ENCODE measurements at regions not wholly inside any gene's neighbourhood (a gene's known extent, or its start where the extent isn't known, plus 50 kb on each side); places are given as distances from the start of the nearest gene placed in this dataset.

GRCh38 chr6:4574007-4574406 lies 202.2 kb upstream of the CDYL start:
- ATAC-seq (ENCODE audit: low FRiP score) (no peak), DNase-seq (no peak)
- no peaks in the 10 kb centered on the region for H3K27me3 ChIP-seq (ENCODE audit: control insufficient read depth in 1 of 2, insufficient read depth in 2 of 2, low read length in 1 of 2)
- H3K4me3 ChIP-seq (ENCODE audit: low read length in 2 of 2): no peak overlapping the region
- H3K4me1 ChIP-seq (ENCODE audit: control insufficient read depth in 1 of 2, insufficient read depth in 2 of 2, low read length in 2 of 2): peaks cover 0 to 3% of the 10 kb centered on the region in 2 donors
- WGBS, 2 donors: 54 to 69% methylated on average over 2 of the region's 2 CpGs
- no peaks in the 10 kb centered on the region for H3K36me3 ChIP-seq (ENCODE audit: control insufficient read depth in 1 of 2, insufficient read depth in 2 of 2, low read length in 1 of 2)
- peaks cover 1% of the 10 kb centered on the region for H3K9me3 ChIP-seq (ENCODE audit: control insufficient read depth, low read length)
- no peak overlapping the region for H3K27ac ChIP-seq (ENCODE audit: low read depth in 1 of 2, low read length in 2 of 2)
- intact Hi-C loops (cut with DNase I): no loop called here

- Histone ChIP-seq H3K27me3 (ENCODE audit: control insufficient read depth in 1 of 2, insufficient read depth in 2 of 2, low read length in 1 of 2) (no peaks in the 10 kb centered on the region), H3K27ac (ENCODE audit: low read depth in 1 of 2, low read length in 2 of 2) (no peak overlapping the region), H3K4me1 (ENCODE audit: control insufficient read depth in 1 of 2, insufficient read depth in 2 of 2, low read length in 2 of 2) (no peaks in the 10 kb centered on the region), H3K4me3 (ENCODE audit: low read length in 2 of 2) (no peak overlapping the region), H3K9me3 (ENCODE audit: control insufficient read depth, low read length) (no peaks in the 10 kb centered on the region), H3K36me3 (ENCODE audit: control insufficient read depth in 1 of 2, insufficient read depth in 2 of 2, low read length in 1 of 2) (no peaks in the 10 kb centered on the region)
- intact Hi-C loops (cut with DNase I): no loop called here
- WGBS, 2 donors: 95 to 97% methylated on average over 2 of the region's 2 CpGs
- ATAC-seq (ENCODE audit: low FRiP score): no peak
- DNase-seq: no peak
These were observed 205.2 kb upstream of the CDYL start for GRCh38 chr6:4571011-4571410.

GRCh38 chr6:4568138-4568537 lies 208.1 kb upstream of the CDYL start:
- Histone ChIP-seq H3K4me3 (ENCODE audit: low read length in 2 of 2) (no peak overlapping the region), H3K36me3 (ENCODE audit: control insufficient read depth in 1 of 2, insufficient read depth in 2 of 2, low read length in 1 of 2) (no peaks in the 10 kb centered on the region), H3K4me1 (ENCODE audit: control insufficient read depth in 1 of 2, insufficient read depth in 2 of 2, low read length in 2 of 2) (no peaks in the 10 kb centered on the region), H3K27me3 (ENCODE audit: control insufficient read depth in 1 of 2, insufficient read depth in 2 of 2, low read length in 1 of 2) (no peaks in the 10 kb centered on the region), H3K27ac (ENCODE audit: low read depth in 1 of 2, low read length in 2 of 2) (no peak overlapping the region), H3K9me3 (ENCODE audit: control insufficient read depth, low read length) (no peaks in the 10 kb centered on the region)
- WGBS, 2 donors: 48 to 73% methylated on average over 5 of the region's 5 CpGs
- no peak for DNase-seq
- ATAC-seq (ENCODE audit: low FRiP score): no peak
- intact Hi-C loops (cut with DNase I): no loop called here

DNA sequence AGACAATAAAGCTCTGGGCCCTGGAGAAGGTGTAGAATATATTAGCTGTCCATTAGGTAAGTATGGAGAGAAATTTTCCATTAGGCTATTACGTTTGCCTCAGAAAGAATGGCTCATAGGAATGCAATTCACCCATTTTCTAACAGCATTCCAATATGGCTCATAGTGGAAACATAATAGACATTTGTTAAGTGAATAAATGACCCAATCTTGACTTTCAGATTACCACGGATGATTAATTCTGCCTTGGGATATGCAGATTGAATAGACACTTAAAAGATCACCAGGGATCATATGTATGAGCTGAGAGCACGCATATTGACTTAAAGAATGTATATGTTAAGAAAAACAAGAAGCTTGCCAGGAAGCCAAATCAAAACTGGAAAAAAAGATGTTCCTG lies 209.1 kb upstream of the CDYL start:
- H3K9me3 ChIP-seq (ENCODE audit: control insufficient read depth, low read length): no peaks in the 10 kb centered on the region
- DNase-seq: no peak
- ATAC-seq (ENCODE audit: low FRiP score): no peak
- no peaks in the 10 kb centered on the region for H3K27me3 ChIP-seq (ENCODE audit: control insufficient read depth in 1 of 2, insufficient read depth in 2 of 2, low read length in 1 of 2)
- no peaks in the 10 kb centered on the region for H3K4me1 ChIP-seq (ENCODE audit: control insufficient read depth in 1 of 2, insufficient read depth in 2 of 2, low read length in 2 of 2)
- H3K27ac ChIP-seq (ENCODE audit: low read depth in 1 of 2, low read length in 2 of 2): no peak overlapping the region
- no peak overlapping the region for H3K4me3 ChIP-seq (ENCODE audit: low read length in 2 of 2)
- 74% methylated on average over 3 of the region's 3 CpGs for WGBS, 2 donors
- no peaks in the 10 kb centered on the region for H3K36me3 ChIP-seq (ENCODE audit: control insufficient read depth in 1 of 2, insufficient read depth in 2 of 2, low read length in 1 of 2)
- intact Hi-C loops (cut with DNase I): no loop called here

DNA sequence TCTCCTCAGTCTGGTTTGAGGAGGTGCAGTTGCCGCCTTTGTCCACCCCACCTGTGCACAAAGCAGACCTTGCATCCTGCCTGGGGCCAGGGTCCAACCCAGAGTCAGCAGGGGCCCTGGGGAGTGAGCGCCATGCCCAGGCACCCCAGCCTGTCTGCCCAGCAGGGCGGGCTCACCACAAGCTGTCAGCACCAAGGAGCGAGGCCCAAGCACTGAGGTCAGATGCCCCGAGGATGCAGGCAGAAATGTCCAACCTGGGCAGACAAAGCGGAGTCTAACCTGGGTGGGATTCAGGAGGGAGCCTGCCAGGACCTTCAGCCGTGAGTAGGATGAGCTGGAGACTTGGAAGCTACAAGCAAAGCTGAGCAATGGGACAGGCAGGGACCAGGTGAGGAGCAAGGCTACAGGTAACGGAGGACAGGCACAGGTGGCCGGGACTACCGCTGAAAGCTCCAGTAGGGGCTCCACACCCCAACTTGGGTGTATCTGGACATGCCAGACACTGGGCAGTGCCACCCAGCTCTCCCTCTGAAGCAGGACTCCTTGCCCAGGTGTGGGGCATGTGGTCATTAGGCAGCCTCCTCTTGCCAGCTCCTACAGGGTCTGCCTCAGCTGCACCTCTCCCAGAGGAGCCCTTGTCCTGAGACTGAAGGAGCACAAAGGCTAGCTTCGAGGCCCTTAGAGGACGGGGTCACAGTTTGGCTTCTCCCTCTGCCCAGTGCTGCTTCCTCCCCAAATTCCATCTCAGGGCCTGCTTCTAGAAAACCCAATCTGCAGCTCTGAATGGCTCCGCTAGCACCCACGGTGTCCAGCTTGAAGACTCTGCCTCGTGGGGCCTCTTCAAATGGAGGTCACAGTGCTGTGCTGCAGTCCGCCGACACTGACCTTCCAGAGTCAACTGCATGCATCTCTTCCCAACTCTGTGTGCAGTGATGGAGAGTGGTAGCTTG lies 210.6 kb upstream of the CDYL start:
- Histone ChIP-seq H3K4me3 (ENCODE audit: low read length in 2 of 2) (no peak overlapping the region), H3K27ac (ENCODE audit: low read depth in 1 of 2, low read length in 2 of 2) (no peak overlapping the region), H3K4me1 (ENCODE audit: control insufficient read depth in 1 of 2, insufficient read depth in 2 of 2, low read length in 2 of 2) (no peaks in the 10 kb centered on the region), H3K27me3 (ENCODE audit: control insufficient read depth in 1 of 2, insufficient read depth in 2 of 2, low read length in 1 of 2) (no peaks in the 10 kb centered on the region), H3K36me3 (ENCODE audit: control insufficient read depth in 1 of 2, insufficient read depth in 2 of 2, low read length in 1 of 2) (no peaks in the 10 kb centered on the region), H3K9me3 (ENCODE audit: control insufficient read depth, low read length) (no peaks in the 10 kb centered on the region)
- ATAC-seq (ENCODE audit: low FRiP score) (peak; percentile 20), DNase-seq (no peak)
- intact Hi-C loops (cut with DNase I): no loop called here
- 95 to 98% methylated on average over 17 of the region's 17 CpGs for WGBS, 2 donors

DNA sequence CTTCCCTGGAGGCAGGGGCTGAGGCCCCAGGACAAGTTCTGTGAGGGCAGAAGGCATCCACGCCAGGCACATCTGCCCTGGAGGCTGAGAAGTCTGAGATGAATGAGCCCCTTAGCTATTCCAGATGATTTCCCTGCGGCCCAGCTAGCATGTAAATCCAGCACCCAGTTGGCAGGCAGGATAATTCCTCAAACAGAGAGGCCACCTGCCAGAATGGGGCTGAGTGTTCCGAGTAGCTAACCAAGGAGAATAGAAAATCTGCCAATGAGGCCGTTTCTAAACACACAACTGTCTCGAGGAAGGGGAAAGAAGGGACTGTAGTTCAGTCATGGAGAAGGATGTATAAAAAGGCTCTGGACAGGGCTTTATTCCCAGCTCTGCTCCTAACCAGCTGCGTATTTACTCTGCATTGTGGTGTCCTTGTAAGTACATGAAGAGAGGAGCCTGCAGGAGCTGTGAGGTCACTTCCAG lies 211.4 kb upstream of the CDYL start:
- Histone ChIP-seq H3K4me3 (ENCODE audit: low read length in 2 of 2) (no peak overlapping the region), H3K36me3 (ENCODE audit: control insufficient read depth in 1 of 2, insufficient read depth in 2 of 2, low read length in 1 of 2) (no peaks in the 10 kb centered on the region), H3K4me1 (ENCODE audit: control insufficient read depth in 1 of 2, insufficient read depth in 2 of 2, low read length in 2 of 2) (no peaks in the 10 kb centered on the region), H3K27me3 (ENCODE audit: control insufficient read depth in 1 of 2, insufficient read depth in 2 of 2, low read length in 1 of 2) (no peaks in the 10 kb centered on the region), H3K27ac (ENCODE audit: low read depth in 1 of 2, low read length in 2 of 2) (no peak overlapping the region), H3K9me3 (ENCODE audit: control insufficient read depth, low read length) (no peaks in the 10 kb centered on the region)
- WGBS, 2 donors: 18 to 22% methylated on average over 6 of the region's 6 CpGs
- ATAC-seq (ENCODE audit: low FRiP score) (no peak), DNase-seq (no peak)
- intact Hi-C loops (cut with DNase I): no loop called here

DNA sequence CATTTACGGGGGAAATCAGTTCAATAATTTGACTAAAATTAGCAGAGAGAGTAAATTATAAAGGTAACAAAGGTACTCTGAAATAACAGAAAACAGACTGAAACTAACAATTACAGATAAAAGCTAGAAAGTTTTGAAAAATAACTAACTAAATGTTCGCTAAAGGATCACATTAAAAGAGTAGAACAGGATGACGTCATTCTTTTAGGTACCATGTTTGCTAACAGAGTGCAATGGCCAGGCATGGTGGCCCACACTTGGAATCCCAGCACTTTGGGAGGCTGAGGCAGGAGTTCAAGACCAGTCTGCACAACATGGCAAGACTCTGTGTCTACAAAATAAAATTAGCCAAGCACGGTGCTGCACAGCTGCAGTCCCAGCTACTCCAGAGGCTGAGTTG lies 212.3 kb upstream of the CDYL start:
- intact Hi-C loops (cut with DNase I): no loop called here
- 95 to 99% methylated on average over 4 of the region's 4 CpGs for WGBS, 2 donors
- no peaks in the 10 kb centered on the region for H3K9me3 ChIP-seq (ENCODE audit: control insufficient read depth, low read length)
- no peak overlapping the region for H3K4me3 ChIP-seq (ENCODE audit: low read length in 2 of 2)
- no peak overlapping the region for H3K27ac ChIP-seq (ENCODE audit: low read depth in 1 of 2, low read length in 2 of 2)
- no peaks in the 10 kb centered on the region for H3K4me1 ChIP-seq (ENCODE audit: control insufficient read depth in 1 of 2, insufficient read depth in 2 of 2, low read length in 2 of 2)
- ATAC-seq (ENCODE audit: low FRiP score) (no peak), DNase-seq (no peak)
- H3K27me3 ChIP-seq (ENCODE audit: control insufficient read depth in 1 of 2, insufficient read depth in 2 of 2, low read length in 1 of 2): no peaks in the 10 kb centered on the region
- H3K36me3 ChIP-seq (ENCODE audit: control insufficient read depth in 1 of 2, insufficient read depth in 2 of 2, low read length in 1 of 2): no peaks in the 10 kb centered on the region

DNA sequence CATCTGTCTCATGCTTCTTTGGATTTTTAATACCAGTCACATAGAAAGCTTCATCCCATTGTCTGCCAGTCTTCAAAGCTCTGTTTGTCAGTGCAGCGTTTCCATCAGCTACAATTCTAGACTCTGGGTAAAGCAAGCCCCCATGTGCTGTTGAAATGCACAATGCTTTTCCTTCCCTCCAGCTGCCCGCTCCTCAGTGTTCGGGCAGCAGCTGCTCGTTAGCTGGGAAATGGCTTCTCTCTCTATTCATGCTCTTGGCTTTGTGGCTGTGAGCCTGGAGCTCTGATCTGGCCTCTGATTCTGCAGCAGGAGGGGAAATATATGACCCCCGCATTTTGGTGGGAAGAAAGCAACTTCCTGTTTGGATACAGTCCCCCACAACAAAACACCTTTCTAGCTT lies 213.0 kb upstream of the CDYL start:
- H3K36me3 ChIP-seq (ENCODE audit: control insufficient read depth in 1 of 2, insufficient read depth in 2 of 2, low read length in 1 of 2): no peaks in the 10 kb centered on the region
- H3K9me3 ChIP-seq (ENCODE audit: control insufficient read depth, low read length): no peaks in the 10 kb centered on the region
- no peak overlapping the region for H3K27ac ChIP-seq (ENCODE audit: low read depth in 1 of 2, low read length in 2 of 2)
- no peak for DNase-seq
- intact Hi-C loops (cut with DNase I): no loop called here
- 95 to 98% methylated on average over 5 of the region's 5 CpGs for WGBS, 2 donors
- H3K27me3 ChIP-seq (ENCODE audit: control insufficient read depth in 1 of 2, insufficient read depth in 2 of 2, low read length in 1 of 2): no peaks in the 10 kb centered on the region
- no peaks in the 10 kb centered on the region for H3K4me1 ChIP-seq (ENCODE audit: control insufficient read depth in 1 of 2, insufficient read depth in 2 of 2, low read length in 2 of 2)
- H3K4me3 ChIP-seq (ENCODE audit: low read length in 2 of 2): no peak overlapping the region
- no peak for ATAC-seq (ENCODE audit: low FRiP score)

DNA sequence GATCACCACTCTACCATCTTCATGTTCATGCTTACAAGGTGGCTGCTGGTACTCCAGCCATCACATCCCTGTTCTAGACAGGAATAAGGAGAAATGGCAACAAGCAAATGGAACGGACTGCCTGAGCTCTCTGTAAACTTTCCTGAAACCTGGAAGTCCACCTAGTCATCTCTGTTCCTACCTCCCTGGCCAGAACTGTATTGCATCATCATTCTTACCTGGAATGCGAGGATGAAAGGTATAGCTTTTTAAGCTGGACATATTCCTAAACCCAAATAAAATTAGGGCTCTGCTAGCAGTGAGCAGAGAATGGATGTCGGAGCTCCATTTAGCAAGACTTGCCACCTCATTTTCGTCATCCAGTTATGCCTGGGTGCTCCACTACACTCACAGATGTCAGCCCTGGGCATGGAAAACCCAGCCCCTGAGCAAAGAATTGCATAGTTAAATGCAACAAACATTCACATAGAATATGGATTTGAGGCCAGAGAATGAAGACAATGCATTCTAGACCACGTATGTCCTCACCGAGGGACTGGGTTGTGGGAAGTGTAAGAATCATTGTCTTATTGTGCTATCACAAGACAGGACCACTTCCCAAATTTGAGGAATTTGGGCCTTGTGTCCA lies 214.3 kb upstream of the CDYL start:
- Histone ChIP-seq H3K36me3 (ENCODE audit: control insufficient read depth in 1 of 2, insufficient read depth in 2 of 2, low read length in 1 of 2) (no peaks in the 10 kb centered on the region), H3K27me3 (ENCODE audit: control insufficient read depth in 1 of 2, insufficient read depth in 2 of 2, low read length in 1 of 2) (no peaks in the 10 kb centered on the region), H3K4me3 (ENCODE audit: low read length in 2 of 2) (no peak overlapping the region), H3K27ac (ENCODE audit: low read depth in 1 of 2, low read length in 2 of 2) (no peak overlapping the region), H3K9me3 (ENCODE audit: control insufficient read depth, low read length) (no peaks in the 10 kb centered on the region), H3K4me1 (ENCODE audit: control insufficient read depth in 1 of 2, insufficient read depth in 2 of 2, low read length in 2 of 2) (no peaks in the 10 kb centered on the region)
- 97% methylated on average over 6 of the region's 6 CpGs for WGBS, 2 donors
- ATAC-seq (ENCODE audit: low FRiP score) (no peak), DNase-seq (no peak)
- intact Hi-C loops (cut with DNase I): no loop called here
